GM19193 (cell line): ENCODE measurements at regions not wholly inside any gene's neighbourhood (a gene's known extent, or its start where the extent isn't known, plus 50 kb on each side); places are given as distances from the start of the nearest gene placed in this dataset.

Experiments used
- POLR2A ChIP-seq: IDR thresholded peaks from 4 replicates; pipeline ENCODE4 v1.6.1; 2011; ENCODE audit not compliant: insufficient read depth, insufficient read length; ENCODE audit errors: extremely low read depth

DNA sequence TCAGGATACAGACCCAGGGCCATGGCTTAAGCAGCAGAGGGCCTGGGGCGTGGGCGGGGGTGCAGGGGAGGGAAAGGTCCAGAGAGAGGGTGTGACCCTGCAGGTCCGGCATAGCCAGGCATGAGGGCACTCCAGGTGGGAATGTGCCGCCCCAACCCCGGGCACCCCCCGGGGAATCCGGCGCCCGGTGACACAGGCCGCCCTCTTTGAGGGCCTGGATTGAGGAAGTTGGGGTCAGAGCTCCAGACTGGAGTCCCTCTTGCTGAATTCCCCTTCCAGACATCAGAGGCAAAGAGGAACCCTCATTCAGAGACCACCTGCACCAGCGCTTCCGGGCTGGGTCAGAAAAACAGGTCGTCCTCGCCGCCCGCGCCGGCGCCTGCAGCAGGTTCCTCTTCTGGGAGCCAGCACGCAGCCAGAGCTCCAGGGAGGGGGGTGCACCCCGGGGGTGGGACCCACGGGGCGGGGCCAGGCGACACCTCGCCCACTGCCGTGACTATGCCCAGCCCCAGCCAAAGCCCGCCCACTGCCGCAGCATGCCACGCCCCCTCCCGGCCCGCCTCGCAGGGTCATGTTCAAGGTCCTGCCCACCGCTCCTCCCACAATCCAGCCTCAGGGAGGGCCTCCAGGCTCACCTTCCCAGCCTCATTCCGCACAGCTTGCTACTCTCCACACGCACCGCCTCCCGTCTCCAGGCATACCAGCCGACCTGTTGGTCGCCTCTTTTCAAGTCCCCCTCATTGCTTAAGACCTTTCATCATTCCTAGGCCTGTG is 98.3 kb upstream of the ID2 start:
- TF ChIP-seq POLR2A = no peak

DNA sequence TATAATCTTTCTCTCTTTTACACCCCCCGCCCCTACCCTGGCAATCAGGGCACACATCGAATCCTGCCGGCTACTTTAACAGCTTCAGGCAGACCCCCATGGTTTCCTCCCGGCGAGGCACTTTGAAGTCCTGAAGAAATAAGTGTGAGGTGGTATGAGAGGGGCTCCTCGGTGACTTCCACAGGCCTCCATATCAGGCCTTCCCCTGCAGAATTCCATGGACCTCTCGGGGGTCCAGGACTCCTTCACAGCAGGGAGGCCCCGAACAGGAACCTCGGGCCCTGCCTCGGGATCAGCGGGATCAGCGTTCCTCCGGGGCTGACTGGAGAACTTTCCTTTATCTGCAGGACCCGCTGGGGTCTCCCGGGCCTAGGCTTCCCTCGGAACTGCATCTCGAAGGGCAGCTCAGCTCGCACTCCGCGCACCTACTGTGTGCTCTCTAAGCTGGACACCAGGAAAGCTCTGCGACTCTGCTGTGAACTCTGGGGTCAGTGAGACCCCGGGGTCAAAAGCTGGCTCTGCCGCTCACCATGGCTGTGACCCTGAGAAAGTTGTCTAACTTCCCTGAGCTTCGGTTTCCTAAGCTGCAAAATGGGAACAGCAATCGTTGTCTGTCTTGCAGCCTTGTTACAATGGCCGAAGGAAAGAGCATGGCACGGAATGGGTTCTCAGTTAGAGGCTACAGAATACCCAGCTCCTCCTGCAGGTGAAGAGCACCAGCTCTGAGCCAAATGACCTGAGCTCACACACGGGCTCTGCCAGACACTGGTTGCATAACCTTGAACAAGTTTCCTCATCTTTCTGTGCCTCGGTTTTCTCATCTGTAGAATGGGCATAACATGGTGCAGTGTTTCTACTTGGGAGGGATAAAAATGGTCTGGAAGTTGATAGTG is 97.4 kb upstream of the ID2 start:
- TF ChIP-seq POLR2A = no peak

DNA sequence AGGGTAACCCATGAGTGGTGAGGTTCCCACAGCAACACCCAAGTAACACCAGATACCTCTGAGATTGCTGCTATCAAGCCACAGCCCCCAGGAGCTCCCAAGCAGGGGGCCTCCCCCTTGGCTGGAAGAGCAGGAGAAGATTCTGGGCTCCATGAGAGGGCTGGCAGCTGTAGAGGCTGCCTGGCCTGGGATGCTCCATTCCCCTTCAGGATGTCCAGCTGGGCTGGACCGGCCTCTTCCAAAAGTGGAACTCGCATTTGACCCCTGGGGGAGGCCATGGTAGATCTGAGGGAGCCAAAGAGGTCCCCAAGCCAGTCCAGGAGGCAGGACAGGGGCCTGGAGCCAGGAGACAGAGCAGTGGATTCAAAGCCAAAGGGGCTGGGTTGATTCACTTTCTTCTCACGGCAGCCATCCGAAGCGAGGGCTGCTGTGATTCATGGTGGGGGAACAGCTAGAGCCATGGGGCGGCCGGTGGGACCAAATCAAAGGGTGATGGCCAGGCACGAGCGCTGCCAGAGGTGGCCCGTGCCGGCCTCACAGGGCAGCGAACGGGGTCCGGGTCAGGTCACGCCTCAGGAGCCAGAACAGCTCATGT is 95.3 kb upstream of the ID2 start:
- no peak for TF ChIP-seq POLR2A

DNA sequence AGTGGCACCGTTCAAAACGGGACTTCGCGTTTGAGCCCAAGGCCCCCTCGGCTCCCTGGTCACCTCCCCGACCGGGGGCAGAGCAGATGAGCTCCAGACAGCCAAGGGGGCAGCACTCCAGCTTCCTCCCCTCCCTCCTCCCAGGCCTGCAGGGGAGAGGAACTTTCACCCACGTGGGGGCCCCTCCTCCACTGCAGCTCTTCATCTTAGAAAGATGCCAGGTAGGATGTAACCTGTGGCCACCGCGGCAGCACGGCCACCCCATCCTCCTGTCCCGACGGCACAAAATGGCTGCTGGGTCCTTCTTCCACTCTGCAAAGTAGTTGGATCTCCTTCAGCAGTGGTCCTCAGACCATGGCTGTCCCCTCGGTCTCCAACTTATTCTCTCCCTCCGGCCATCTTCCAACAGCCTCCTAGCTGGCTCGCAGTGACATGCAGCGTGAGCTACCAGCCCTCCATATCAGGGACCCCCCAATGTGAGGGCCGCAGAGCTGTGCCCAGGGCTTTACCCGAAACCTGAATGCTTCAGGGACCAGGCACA is 94.5 kb upstream of the ID2 start:
- no peak for TF ChIP-seq POLR2A

DNA sequence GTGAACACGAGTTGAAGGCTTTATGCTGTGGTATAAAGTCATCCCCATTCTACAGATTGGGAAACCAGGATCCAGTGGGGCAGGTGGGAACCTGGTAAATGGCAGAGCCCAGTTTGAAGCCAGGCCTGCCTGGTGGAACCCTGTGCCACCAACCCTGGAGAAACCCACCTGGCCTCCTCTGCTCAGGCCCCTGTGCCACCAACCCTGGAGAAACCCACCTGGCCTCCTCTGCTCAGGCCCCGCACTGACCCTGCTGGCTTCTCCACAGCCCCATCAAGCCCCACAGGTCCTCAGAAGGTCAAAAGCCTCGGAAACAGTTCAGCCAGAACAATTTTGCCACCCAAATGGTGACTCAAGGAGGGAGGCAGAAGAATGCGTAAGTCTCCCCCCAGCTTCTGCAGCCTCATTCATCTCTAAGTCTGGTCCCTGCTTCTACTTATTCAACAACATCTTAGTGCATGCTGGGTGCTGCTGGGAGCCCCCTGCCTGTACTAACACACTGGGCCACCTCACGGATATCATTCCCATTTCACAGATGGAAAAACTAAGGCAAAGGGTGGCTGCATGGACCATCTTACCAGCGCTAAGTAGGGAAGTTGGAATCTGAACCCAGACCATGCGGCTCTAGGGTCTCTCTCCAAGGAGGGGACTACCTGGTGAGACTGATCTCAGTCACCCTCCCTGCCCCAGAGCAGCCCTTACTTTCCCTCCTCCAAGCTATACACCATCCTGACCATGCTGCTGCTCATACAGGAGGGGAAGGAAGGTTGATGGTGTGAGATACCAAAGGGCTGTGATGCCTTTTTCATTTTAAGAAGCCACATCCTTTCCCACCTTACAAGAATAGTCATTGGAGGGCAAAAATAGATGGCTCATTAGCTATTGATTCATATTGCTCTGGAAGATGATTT is 93.7 kb upstream of the ID2 start:
- no peak for TF ChIP-seq POLR2A

DNA sequence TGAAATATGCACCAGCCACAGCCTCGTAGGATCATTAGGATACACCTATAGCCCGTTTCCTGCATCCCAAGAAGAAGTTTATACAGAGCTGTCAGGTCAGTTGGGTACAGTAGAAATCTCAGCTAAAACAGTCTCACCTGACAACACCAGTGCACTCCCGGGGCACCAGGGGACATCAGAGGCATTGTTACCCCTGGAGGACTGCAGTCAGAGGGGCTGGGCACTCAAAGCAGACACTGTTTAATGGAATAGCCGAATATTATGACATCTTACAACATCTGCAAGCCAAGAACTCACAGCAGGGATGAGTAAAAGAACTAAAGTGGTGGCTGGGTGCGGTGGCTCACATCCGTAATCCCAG is 93.0 kb upstream of the ID2 start:
- TF ChIP-seq POLR2A = no peak

DNA sequence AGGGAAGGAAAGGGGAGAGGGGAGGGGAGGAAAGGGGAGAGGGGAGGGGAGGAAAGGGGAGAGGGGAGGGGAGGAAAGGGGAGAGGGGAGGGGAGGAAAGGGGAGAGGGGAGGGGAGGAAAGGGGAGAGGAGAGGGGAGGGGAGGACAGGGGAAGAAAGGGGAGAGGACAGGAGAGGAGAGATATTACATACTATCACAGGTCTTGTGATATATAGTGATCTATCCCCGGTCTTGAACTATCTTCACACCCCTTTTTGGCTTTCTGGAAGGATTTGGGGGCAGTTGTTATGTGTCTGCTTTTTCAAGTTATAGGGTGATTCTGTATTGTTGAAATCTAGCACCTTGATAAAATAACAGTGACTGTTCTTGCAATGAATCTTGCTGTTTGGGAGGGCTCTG is 92.1 kb upstream of the ID2 start:
- no peak for TF ChIP-seq POLR2A

DNA sequence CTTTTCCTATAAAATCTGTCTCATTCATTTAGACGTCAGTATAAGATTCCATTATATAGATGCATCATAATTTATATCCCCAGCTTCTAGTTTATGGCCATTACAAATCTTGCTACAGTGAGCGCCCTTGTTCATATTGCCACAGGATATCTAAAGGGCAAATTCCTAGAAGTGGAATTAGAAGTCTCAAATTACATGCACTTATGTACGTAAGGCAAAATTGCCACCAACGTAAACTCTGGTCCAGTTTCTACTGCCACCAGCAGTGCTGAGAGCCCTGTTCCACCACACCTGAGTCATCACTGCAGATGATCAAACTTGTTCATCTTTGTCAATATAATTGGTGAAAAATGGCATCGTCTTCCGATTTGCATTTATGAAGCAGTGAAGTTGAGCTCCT is 90.9 kb upstream of the ID2 start:
- TF ChIP-seq POLR2A = no peak

DNA sequence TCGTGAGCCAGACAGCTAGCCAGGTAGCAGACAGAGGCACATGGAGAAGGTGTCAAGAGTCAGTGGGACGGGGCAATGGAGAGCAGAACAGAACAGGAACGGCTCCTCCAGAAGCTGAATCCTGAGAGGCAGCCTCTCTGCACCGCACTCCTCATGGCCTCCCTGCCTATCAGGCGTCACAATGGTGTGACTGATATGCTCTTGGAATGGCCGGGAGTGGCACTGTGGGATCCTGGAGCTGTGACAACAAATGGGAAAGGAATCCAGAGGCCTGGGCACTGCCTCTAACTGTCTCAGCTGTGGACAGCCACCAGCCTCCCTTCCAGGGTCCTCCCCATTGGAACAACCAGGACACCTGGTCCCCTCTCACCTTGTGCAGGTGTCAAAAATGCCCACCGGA is 89.1 kb upstream of the ID2 start:
- no peak for TF ChIP-seq POLR2A

DNA sequence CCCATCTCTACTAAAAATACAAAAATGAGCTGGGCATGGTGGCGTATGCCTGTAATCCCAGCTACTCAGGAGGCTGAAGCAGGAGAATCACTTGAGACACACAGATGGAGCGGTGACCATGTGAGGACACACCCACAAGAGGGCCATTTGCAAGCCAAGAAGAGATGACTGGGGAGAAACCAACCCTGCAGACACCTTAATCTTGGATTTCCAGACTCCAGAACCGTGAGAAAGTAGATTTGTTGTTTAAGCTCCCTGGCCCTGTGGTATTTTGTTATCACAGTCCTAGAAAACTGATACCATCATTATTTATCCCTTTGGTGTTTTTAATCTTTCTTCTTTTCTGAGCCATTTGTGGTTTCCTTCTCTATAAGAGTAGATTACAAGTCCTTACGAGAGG is 88.6 kb upstream of the ID2 start:
- TF ChIP-seq POLR2A = no peak

DNA sequence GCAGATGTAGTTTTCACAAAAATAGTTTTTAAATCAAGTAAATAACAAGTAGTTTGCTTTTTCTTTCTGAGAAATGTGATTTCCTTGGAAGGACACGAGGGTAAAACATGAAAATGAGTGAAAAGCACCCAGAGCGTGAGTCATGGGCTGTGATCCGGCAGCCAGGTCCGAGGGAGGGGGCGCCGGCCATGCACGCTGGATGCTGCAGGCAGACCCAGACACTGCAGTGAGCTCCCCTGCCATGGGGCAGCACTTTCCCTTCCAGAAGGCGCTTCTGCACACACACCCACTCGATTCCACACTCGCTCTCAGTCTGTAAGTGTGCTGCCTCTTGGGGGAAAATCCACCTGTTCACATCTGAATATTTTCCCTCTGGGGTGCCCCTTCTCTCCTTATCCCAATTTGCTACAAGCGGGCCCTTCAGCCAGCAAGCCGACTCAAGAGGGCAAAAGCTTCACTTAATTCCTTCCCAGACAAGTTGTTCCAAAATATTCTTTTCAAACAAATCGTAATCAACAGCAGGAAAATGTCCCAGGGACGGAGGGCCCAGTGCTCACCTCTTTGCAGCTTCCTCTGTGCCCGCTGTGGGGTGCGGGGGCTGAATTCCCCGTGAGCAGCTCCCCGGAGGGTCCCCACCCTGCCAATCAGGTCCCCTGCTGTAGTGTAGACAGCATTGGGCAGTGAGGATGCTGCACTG is 87.0 kb upstream of the ID2 start:
- no peak for TF ChIP-seq POLR2A

DNA sequence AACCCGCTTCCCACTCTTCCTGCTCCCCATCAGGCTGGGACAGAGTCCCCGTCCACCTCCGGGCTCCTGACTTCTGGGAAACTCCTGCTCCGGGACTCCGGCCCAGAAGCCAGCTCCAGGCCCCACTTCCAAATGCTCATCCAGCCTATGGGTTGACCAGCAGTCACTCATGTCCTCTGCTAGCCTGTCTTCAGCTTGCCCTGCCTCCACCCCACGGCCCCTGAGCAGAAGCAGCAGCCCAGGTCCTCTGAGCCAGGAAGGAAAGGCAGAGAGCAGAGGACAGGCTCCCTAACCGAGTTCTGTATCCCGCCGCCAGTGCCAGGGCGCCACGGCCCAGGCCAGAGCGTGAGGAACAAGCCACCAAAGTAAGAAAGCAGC is 86.4 kb upstream of the ID2 start:
- no peak for TF ChIP-seq POLR2A

DNA sequence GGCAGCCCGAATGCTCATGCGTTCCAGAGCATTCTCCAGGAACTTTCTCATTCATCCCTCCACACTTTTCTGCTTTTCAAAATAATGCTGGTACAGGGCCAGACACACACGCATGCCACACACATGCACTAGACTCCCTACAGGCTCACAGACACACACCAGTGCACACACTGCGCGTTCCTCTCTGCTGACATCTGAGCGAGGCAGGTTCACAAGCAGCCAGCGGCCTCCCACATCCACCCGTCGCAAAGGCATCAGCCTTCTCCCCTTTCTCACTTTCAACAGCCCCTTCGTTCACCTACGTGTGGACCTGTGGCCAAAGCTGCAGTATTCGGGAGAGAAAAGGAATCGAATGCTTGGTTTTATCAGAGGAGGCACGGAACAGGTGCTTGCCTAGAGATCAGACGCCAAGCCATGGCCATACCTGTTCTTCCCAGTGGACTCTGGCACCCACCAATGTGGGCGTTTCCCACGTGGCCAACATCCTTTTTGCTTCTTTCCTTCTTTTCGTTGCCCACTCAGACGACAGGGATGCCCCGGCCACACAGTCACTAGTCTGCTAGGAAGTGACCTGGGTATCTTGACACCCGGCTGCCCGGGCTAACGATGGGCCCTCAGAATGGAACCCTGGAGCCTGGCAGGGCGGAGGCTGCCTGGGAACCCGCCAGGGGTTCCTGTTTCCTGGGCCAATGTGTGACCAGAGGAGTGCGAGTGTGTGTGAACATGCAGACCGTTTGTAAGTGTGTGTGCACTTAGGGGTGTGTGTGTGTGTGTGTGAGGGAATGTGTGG is 85.8 kb upstream of the ID2 start:
- no peak for TF ChIP-seq POLR2A
